ENCODE measurements at regions not wholly inside any gene's neighbourhood (a gene's known extent, or its start where the extent isn't known, plus 50 kb on each side); places are given as distances from the start of the nearest gene placed in this dataset.

GRCh38 chr2:104793966-104794365 lies 59.9 kb upstream of the POU3F3 start:
- Histone ChIP-seq H3K23ac (ENCODE audit: insufficient read length, low read depth, low read length) (no peak overlapping the region), H4K5ac (ENCODE audit: insufficient read length, low read depth, low read length) (no peak overlapping the region), H3K56ac (ENCODE audit: insufficient read length, low read depth, low read length) (no peak overlapping the region), H3T11ph (ENCODE audit: low read length) (no peak overlapping the region), H3K4ac (ENCODE audit: low read depth, low read length) (no peak overlapping the region), H4K8ac (replicated peaks; ENCODE audit: insufficient read length, low read depth, low read length) (no peak overlapping the region), H4K20me1 (ENCODE audit: control insufficient read depth, insufficient read depth, insufficient read length) (no peaks in the 10 kb centered on the region), H3K18ac (ENCODE audit: insufficient read length, low read depth, low read length) (no peak overlapping the region), H3K4me2 (ENCODE audit: insufficient read depth, insufficient read length, low read length) (no peak overlapping the region), H3K27ac (ENCODE audit: insufficient read length, low read depth, low read length) (no peak overlapping the region), H3K9me3 (ENCODE audit: control insufficient read depth, low read depth, low read length) (no peaks in the 10 kb centered on the region), H2BK5ac (ENCODE audit: insufficient read length, low read length) (no peak overlapping the region), H3K27me3 (ENCODE audit: insufficient read depth, low read length) (no peaks in the 10 kb centered on the region), H3K4me1 (ENCODE audit: insufficient read depth, low read length) (peaks cover 8% of the 10 kb centered on the region; the same call in 1 of the 2 replicates), H3K23me2 (ENCODE audit: insufficient read length, low read depth, low read length, poor library complexity, severe bottlenecking) (no peaks in the 10 kb centered on the region), H2BK20ac (ENCODE audit: low read depth, low read length, poor library complexity, severe bottlenecking) (no peak overlapping the region), H2AK5ac (ENCODE audit: insufficient read length, low read length) (no peak overlapping the region), H3K79me1 (ENCODE audit: insufficient read depth, low read depth, low read length, poor library complexity, severe bottlenecking) (no peaks in the 10 kb centered on the region), H2BK15ac (ENCODE audit: low read depth, low read length) (no peak overlapping the region), H2BK12ac (ENCODE audit: insufficient read length, low read depth, low read length) (no peak overlapping the region), H3K14ac (ENCODE audit: insufficient read depth, low read length) (no peak overlapping the region), H4K91ac (ENCODE audit: insufficient read length, low read depth, low read length) (no peak overlapping the region), H2AFZ (ENCODE audit: low read length) (no peak overlapping the region), H2BK120ac (ENCODE audit: low read depth, low read length, poor library complexity, severe bottlenecking) (no peak overlapping the region), H3K9ac (ENCODE audit: extremely low read depth, insufficient read length, low read length) (no peak overlapping the region), H3K79me2 (ENCODE audit: insufficient read depth, low read length) (no peaks in the 10 kb centered on the region)
- Mint-ChIP-seq H3K27me3 (ENCODE audit: low read depth) (peaks cover 8% of the 10 kb centered on the region), H3K9me3 (no peaks in the 10 kb centered on the region), H3K36me3 (ENCODE audit: insufficient read depth in 1 of 3, low read depth in 3 of 3) (no peaks in the 10 kb centered on the region), H3K27ac (no peak overlapping the region), H3K4me3 (no peak overlapping the region), H3K4me1 (peaks cover 23 to 32% of the 10 kb centered on the region in 2 experiments)
- TF ChIP-seq CTCF (conservative IDR thresholded peaks at IDR 0.05): no peak
- no peak for DNase-seq
- no CpG with 5 or more reads among the region's 4 CpGs for WGBS (ENCODE audit: extremely low coverage, insufficient read length, low lambda C conversion rate)

All from H9 (cell line).